Smooth muscle cell (in vitro differentiated cells): ENCODE measurements at regions not wholly inside any gene's neighbourhood (a gene's known extent, or its start where the extent isn't known, plus 50 kb on each side); places are given as distances from the start of the nearest gene placed in this dataset.

Source experiments
- DNase-seq: peaks from one replicate; lab custom pipeline; 2025; ENCODE audit not compliant: unreplicated experiment; lab: John Stamatoyannopoulos, UW
- H2AFZ ChIP-seq: fragments of 200-600 bp; sonication (generic); 2 replicates; pipeline ENCODE4 v1.6.0; 2016; ENCODE audit warnings: antibody characterized with exemption, low read depth, mild to moderate bottlenecking
- H3F3A ChIP-seq: fragments of 200-600 bp; sonication (generic); 2 replicates; pipeline ENCODE4 v1.6.0; 2017; ENCODE audit warnings: antibody characterized with exemption, low read depth
- H3K27ac ChIP-seq: fragments of 200-600 bp; sonication (generic); 2 replicates; pipeline ENCODE4 v1.5.1; 2016; ENCODE audit warnings: low read depth, mild to moderate bottlenecking
- H3K27me3 ChIP-seq: fragments of 200-600 bp; sonication (generic); 2 replicates; pipeline ENCODE4 v1.6.1; 2016; ENCODE audit warnings: low read depth, mild to moderate bottlenecking
- H3K36me3 ChIP-seq: fragments of 200-600 bp; sonication (generic); 2 replicates; pipeline ENCODE4 v1.5.1; 2016; ENCODE audit warnings: low read depth
- H3K4me1 ChIP-seq: fragments of 200-600 bp; sonication (generic); 2 replicates; pipeline ENCODE4 v1.5.1; 2016; ENCODE audit warnings: low read depth
- H3K4me2 ChIP-seq: fragments of 200-600 bp; sonication (generic); 2 replicates; pipeline ENCODE4 v1.6.0; 2016; ENCODE audit warnings: mild to moderate bottlenecking
- H3K4me3 ChIP-seq: fragments of 200-600 bp; sonication (generic); 2 replicates; pipeline ENCODE4 v1.5.1; 2016; ENCODE audit warnings: mild to moderate bottlenecking
- H3K79me2 ChIP-seq: fragments of 200-600 bp; sonication (generic); 2 replicates; pipeline ENCODE4 v1.6.0; 2016; ENCODE audit warnings: low read depth, mild to moderate bottlenecking
- H3K9ac ChIP-seq: fragments of 200-600 bp; sonication (generic); 2 replicates; pipeline ENCODE4 v1.6.0; 2016; ENCODE audit warnings: low read depth
- H3K9me3 ChIP-seq: fragments of 200-600 bp; sonication (generic); replicated peaks from 2 replicates; pipeline ENCODE4 v1.5.1; 2016; ENCODE audit warnings: low read depth
- H4K20me1 ChIP-seq: fragments of 200-600 bp; sonication (generic); 2 replicates; pipeline ENCODE4 v1.6.0; 2016; ENCODE audit warnings: low read depth
- CTCF ChIP-seq: fragments of 200-600 bp; sonication (generic); IDR thresholded peaks from 2 replicates; pipeline ENCODE4 v1.5.1; 2017; ENCODE audit warnings: borderline replicate concordance, mild to moderate bottlenecking, antibody characterized with exemption; ENCODE audit not compliant: insufficient read depth, poor library complexity, severe bottlenecking
- WGBS: methylation state at CpG from one replicate; pipeline ENCODE4 v1.1.7; 2016; ENCODE audit warnings: low lambda C conversion rate; 5-methylcytosine and 5-hydroxymethylcytosine counted together

- peaks cover 12% of the 10 kb centered on the region for H3K9me3 ChIP-seq
- DNase-seq, result no peak
- no peak overlapping the region for H3K9ac ChIP-seq
- TF ChIP-seq CTCF, result no peak
- no peaks in the 10 kb centered on the region for H3K79me2 ChIP-seq
- no peak overlapping the region for H3K4me2 ChIP-seq
- H4K20me1 ChIP-seq, result no peaks in the 10 kb centered on the region
- no peaks in the 10 kb centered on the region for H3K36me3 ChIP-seq
- H3K27ac ChIP-seq, result no peak overlapping the region
- H3K27me3 ChIP-seq, result no peaks in the 10 kb centered on the region
- H3K4me1 ChIP-seq, result no peaks in the 10 kb centered on the region
- no peak overlapping the region for H2AFZ ChIP-seq
- no peak overlapping the region for H3K4me3 ChIP-seq
- 80% methylated on average over 3 of the region's 3 CpGs for WGBS
- H3F3A ChIP-seq, result no peaks in the 10 kb centered on the region
Observed at GRCh38 chr6:51093871-51094270, 275.2 kb downstream of the TFAP2B start.

- no peak for DNase-seq
- no peak for TF ChIP-seq CTCF
- Histone ChIP-seq H3K4me1 (no peaks in the 10 kb centered on the region), H3K79me2 (no peaks in the 10 kb centered on the region), H4K20me1 (no peaks in the 10 kb centered on the region), H3K27me3 (no peaks in the 10 kb centered on the region), H3F3A (no peaks in the 10 kb centered on the region), H3K36me3 (no peaks in the 10 kb centered on the region), H3K9ac (no peak overlapping the region), H3K27ac (no peak overlapping the region), H3K4me2 (no peak overlapping the region), H3K9me3 (peaks cover 12% of the 10 kb centered on the region), H3K4me3 (no peak overlapping the region), H2AFZ (no peak overlapping the region)
- WGBS, result 67% methylated on average over 1 of the region's 1 CpG
Observed at GRCh38 chr6:51094271-51094670, 275.6 kb downstream of the TFAP2B start.

GRCh38 chr6:51098246-51098645, 279.6 kb downstream of the TFAP2B start:
- WGBS, result 73% methylated on average over 5 of the region's 5 CpGs

More at GRCh38 chr6:51098246-51098645, 279.6 kb downstream of the TFAP2B start:
- Histone ChIP-seq H3K27me3 (no peaks in the 10 kb centered on the region), H3K4me1 (no peaks in the 10 kb centered on the region), H3K4me3 (no peak overlapping the region), H3K9ac (no peak overlapping the region), H3K4me2 (no peak overlapping the region), H3K27ac (no peak overlapping the region), H3K36me3 (no peaks in the 10 kb centered on the region), H4K20me1 (no peaks in the 10 kb centered on the region), H3F3A (no peaks in the 10 kb centered on the region), H3K79me2 (no peaks in the 10 kb centered on the region), H2AFZ (no peak overlapping the region), H3K9me3 (no peaks in the 10 kb centered on the region)
- TF ChIP-seq CTCF, result no peak
- no peak for DNase-seq
